Hepatocyte (in vitro differentiated cells): ENCODE measurements at regions not wholly inside any gene's neighbourhood (a gene's known extent, or its start where the extent isn't known, plus 50 kb on each side); places are given as distances from the start of the nearest gene placed in this dataset.

Source experiments
- CTCF ChIP-seq: fragments of 200-600 bp; sonication (generic); IDR thresholded peaks from 2 replicates; pipeline ENCODE4 v1.5.1; 2016; ENCODE audit warnings: antibody characterized with exemption, mild to moderate bottlenecking; ENCODE audit not compliant: poor library complexity
- EZH2 ChIP-seq: fragments of 200-600 bp; sonication (generic); IDR thresholded peaks from 2 replicates; pipeline ENCODE4 v1.6.1; 2016; ENCODE audit warnings: antibody characterized with exemption, mild to moderate bottlenecking, borderline replicate concordance
- EZH2phosphoT487 ChIP-seq: fragments of 200-600 bp; sonication (generic); IDR thresholded peaks from one replicate; pipeline ENCODE4 v1.6.1; 2018; ENCODE audit warnings: antibody characterized with exemption, mild to moderate bottlenecking, low read depth, moderate library complexity; ENCODE audit not compliant: unreplicated experiment, severe bottlenecking

- TF ChIP-seq CTCF (no peak), EZH2 (no peak), EZH2phosphoT487 (no peak)
These were observed 269.2 kb downstream of the PDCD6IP start for GRCh38 chr3:34067536-34068051.
